Loucy (cell line): ENCODE measurements at regions not wholly inside any gene's neighbourhood (a gene's known extent, or its start where the extent isn't known, plus 50 kb on each side); places are given as distances from the start of the nearest gene placed in this dataset.

Experiments
- H2AFZ ChIP-seq: fragments of 200-600 bp; sonication (generic); 2 replicates; pipeline ENCODE4 v1.6.0; 2016; ENCODE audit warnings: antibody characterized with exemption, mild to moderate bottlenecking, low read length, moderate library complexity
- H3F3A ChIP-seq: fragments of 200-600 bp; 2 replicates; pipeline ENCODE4 v1.6.0; 2016; ENCODE audit warnings: antibody characterized with exemption, low read depth, mild to moderate bottlenecking
- H3K27me3 ChIP-seq: fragments of 200-600 bp; sonication (generic); 2 replicates; pipeline ENCODE4 v1.6.1; 2014; ENCODE audit warnings: low read length, mild to moderate bottlenecking; ENCODE audit not compliant: insufficient read depth, poor library complexity, severe bottlenecking
- H3K36me3 ChIP-seq: fragments of 200-600 bp; sonication (generic); 2 replicates; pipeline ENCODE4 v1.6.1; 2016; ENCODE audit warnings: low read length; ENCODE audit not compliant: insufficient read depth
- H3K4me1 ChIP-seq: fragments of 200-600 bp; sonication (generic); 2 replicates; pipeline ENCODE4 v1.5.1; 2014; ENCODE audit warnings: low read length, mild to moderate bottlenecking; ENCODE audit not compliant: insufficient read depth, poor library complexity, severe bottlenecking
- H3K4me2 ChIP-seq: fragments of 200-600 bp; sonication (generic); 2 replicates; pipeline ENCODE4 v1.6.0; 2014; ENCODE audit warnings: antibody characterized with exemption, low read length, low read depth, mild to moderate bottlenecking; ENCODE audit not compliant: poor library complexity, severe bottlenecking
- H3K4me3 ChIP-seq: fragments of 200-600 bp; sonication (generic); 2 replicates; pipeline ENCODE4 v1.5.1; 2014; ENCODE audit warnings: low read length, mild to moderate bottlenecking, mixed read lengths; ENCODE audit not compliant: poor library complexity, severe bottlenecking
- H3K79me2 ChIP-seq: fragments of 200-600 bp; sonication (generic); 2 replicates; pipeline ENCODE4 v1.6.1; 2014; ENCODE audit warnings: low read length; ENCODE audit not compliant: insufficient read depth
- H3K9ac ChIP-seq: fragments of 200-600 bp; sonication (generic); 2 replicates; pipeline ENCODE4 v1.6.0; 2014; ENCODE audit warnings: mild to moderate bottlenecking, low read depth, low read length, moderate library complexity; ENCODE audit not compliant: poor library complexity, severe bottlenecking
- H3K9me2 ChIP-seq: fragments of 200-600 bp; sonication (generic); replicated peaks from 2 replicates; pipeline ENCODE4 v1.6.1; 2016; ENCODE audit warnings: low read depth, low read length, mixed read lengths
- H3K9me3 ChIP-seq: fragments of 200-600 bp; sonication (generic); 2 replicates; pipeline ENCODE4 v1.6.1; 2014; ENCODE audit warnings: mild to moderate bottlenecking, antibody characterized with exemption, low read length, low read depth; ENCODE audit not compliant: insufficient read depth
- H4K20me1 ChIP-seq: fragments of 200-600 bp; sonication (generic); 2 replicates; pipeline ENCODE4 v1.6.0; 2014; ENCODE audit warnings: antibody characterized with exemption, low read length, mild to moderate bottlenecking; ENCODE audit not compliant: insufficient read depth, poor library complexity, severe bottlenecking
- CTCF ChIP-seq: fragments of 200-600 bp; sonication (generic); conservative IDR thresholded peaks from 2 replicates; pipeline ENCODE4 v1.5.1; 2014; ENCODE audit warnings: mild to moderate bottlenecking, antibody characterized with exemption, low read length
- EZH2phosphoT487 ChIP-seq: fragments of 200-600 bp; IDR thresholded peaks from 2 replicates; pipeline ENCODE4 v1.6.1; 2018; ENCODE audit warnings: antibody characterized with exemption, mild to moderate bottlenecking, moderate library complexity, borderline replicate concordance

DNA sequence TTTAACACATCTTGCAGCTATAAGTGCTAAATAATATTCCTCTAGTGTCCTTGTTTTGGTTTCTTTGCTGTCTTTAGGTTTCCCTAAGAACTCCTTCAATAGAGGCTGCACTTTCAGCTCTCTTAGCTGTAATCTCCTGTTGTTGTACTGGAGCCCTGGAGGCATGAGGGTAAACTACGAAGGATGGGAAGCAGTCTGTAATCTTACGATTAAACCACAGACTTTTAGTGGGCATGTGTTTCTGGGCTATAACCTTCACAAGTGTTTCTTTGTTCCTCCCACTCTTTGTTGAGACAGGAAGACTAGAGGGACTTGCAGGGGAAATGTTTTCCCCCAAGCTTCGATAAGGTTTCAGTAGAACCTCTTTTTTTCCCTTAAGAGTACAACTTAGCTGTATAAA, 1058.1 kb downstream of the NSUN3 start:
- no peaks in the 10 kb centered on the region for H3K9me2 ChIP-seq
- no peaks in the 10 kb centered on the region for H3K9me3 ChIP-seq
- no peak overlapping the region for H3K4me3 ChIP-seq
- no peaks in the 10 kb centered on the region for H3K36me3 ChIP-seq
- TF ChIP-seq CTCF (no peak), EZH2phosphoT487 (no peak)
- no peaks in the 10 kb centered on the region for H3K4me1 ChIP-seq
- H3K9ac ChIP-seq: no peak overlapping the region
- no peaks in the 10 kb centered on the region for H3K27me3 ChIP-seq
- no peaks in the 10 kb centered on the region for H3F3A ChIP-seq
- H4K20me1 ChIP-seq: no peaks in the 10 kb centered on the region
- no peaks in the 10 kb centered on the region for H3K79me2 ChIP-seq
- H3K4me2 ChIP-seq: no peak overlapping the region
- no peak overlapping the region for H2AFZ ChIP-seq

DNA sequence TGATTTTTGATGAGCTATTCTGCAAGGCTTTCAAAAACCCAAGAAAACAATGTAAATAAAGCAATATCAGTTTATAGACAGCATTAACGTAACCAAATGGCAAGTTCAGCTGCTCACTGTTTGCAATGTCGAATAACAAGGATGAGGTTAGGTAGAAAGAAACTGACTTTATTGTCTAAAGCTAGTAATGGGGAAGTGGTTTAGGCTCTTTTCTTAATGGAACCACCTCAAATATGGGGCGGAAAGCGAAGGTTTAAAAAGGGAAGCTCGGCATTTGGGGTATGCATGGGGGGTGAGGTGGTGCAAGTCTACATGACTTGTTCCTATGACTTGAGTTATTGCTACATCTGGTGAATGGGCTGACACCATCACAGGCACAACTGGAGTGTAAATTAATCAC, 1060.2 kb downstream of the NSUN3 start:
- H3K36me3 ChIP-seq: no peaks in the 10 kb centered on the region
- H4K20me1 ChIP-seq: no peaks in the 10 kb centered on the region
- H3K9ac ChIP-seq: no peak overlapping the region
- TF ChIP-seq CTCF (no peak), EZH2phosphoT487 (no peak)
- H3K4me2 ChIP-seq: no peak overlapping the region
- H3K4me1 ChIP-seq: no peaks in the 10 kb centered on the region
- H3K4me3 ChIP-seq: no peak overlapping the region
- H3K9me2 ChIP-seq: no peaks in the 10 kb centered on the region
- H3K27me3 ChIP-seq: no peaks in the 10 kb centered on the region
- no peaks in the 10 kb centered on the region for H3F3A ChIP-seq
- no peak overlapping the region for H2AFZ ChIP-seq
- no peaks in the 10 kb centered on the region for H3K79me2 ChIP-seq
- H3K9me3 ChIP-seq: no peaks in the 10 kb centered on the region

GRCh38 chr3:95134693-95135413, 1072.0 kb downstream of the NSUN3 start:
- Histone ChIP-seq H3K9ac (no peak overlapping the region), H3K36me3 (no peaks in the 10 kb centered on the region), H3K27me3 (no peaks in the 10 kb centered on the region), H3F3A (no peaks in the 10 kb centered on the region), H4K20me1 (no peaks in the 10 kb centered on the region), H3K4me1 (no peaks in the 10 kb centered on the region), H3K9me3 (no peaks in the 10 kb centered on the region), H2AFZ (no peak overlapping the region), H3K79me2 (no peaks in the 10 kb centered on the region), H3K4me2 (no peak overlapping the region), H3K4me3 (no peak overlapping the region), H3K9me2 (no peaks in the 10 kb centered on the region)
- TF ChIP-seq EZH2phosphoT487 (no peak), CTCF (no peak)
